HG03469 (cell line): ENCODE measurements at regions not wholly inside any gene's neighbourhood (a gene's known extent, or its start where the extent isn't known, plus 50 kb on each side); places are given as distances from the start of the nearest gene placed in this dataset.

Experiments used
- ATAC-seq: cut with Tn5 transposase; IDR thresholded peaks from one replicate; pipeline ENCODE4 v1.9.1; 2021; ENCODE audit warnings: mild to moderate bottlenecking, moderate library complexity, moderate number of reproducible peaks; ENCODE audit not compliant: unreplicated experiment

- ATAC-seq = no peak
These were observed 534.9 kb upstream of the ARRDC4 start for GRCh38 chr15:97425596-97425995.

GRCh38 chr15:97443101-97443500, 517.4 kb upstream of the ARRDC4 start:
- no peak for ATAC-seq

- no peak for ATAC-seq
These were observed 514.4 kb upstream of the ARRDC4 start for GRCh38 chr15:97446138-97446537.

- ATAC-seq = no peak
These were observed 503.8 kb upstream of the ARRDC4 start for GRCh38 chr15:97456521-97457202.

GRCh38 chr15:97457203-97457847, 503.2 kb upstream of the ARRDC4 start:
- ATAC-seq = no peak

- ATAC-seq = no peak
These were observed 500.7 kb upstream of the ARRDC4 start for GRCh38 chr15:97459771-97460170.

GRCh38 chr15:97461226-97461625, 499.3 kb upstream of the ARRDC4 start:
- no peak for ATAC-seq

GRCh38 chr15:97463696-97464095, 496.8 kb upstream of the ARRDC4 start:
- no peak for ATAC-seq

GRCh38 chr15:97470417-97470816, 490.1 kb upstream of the ARRDC4 start:
- no peak for ATAC-seq

GRCh38 chr15:97473627-97474026, 486.9 kb upstream of the ARRDC4 start:
- no peak for ATAC-seq

- ATAC-seq = no peak
These were observed 480.5 kb upstream of the ARRDC4 start for GRCh38 chr15:97479957-97480356.

- no peak for ATAC-seq
These were observed 478.0 kb upstream of the ARRDC4 start for GRCh38 chr15:97482521-97482920.

GRCh38 chr15:97483232-97483631, 477.3 kb upstream of the ARRDC4 start:
- no peak for ATAC-seq

- ATAC-seq = no peak
These were observed 470.1 kb upstream of the ARRDC4 start for GRCh38 chr15:97490429-97490828.

GRCh38 chr15:97501291-97501690, 459.2 kb upstream of the ARRDC4 start:
- ATAC-seq = no peak

GRCh38 chr15:97502038-97502437, 458.5 kb upstream of the ARRDC4 start:
- no peak for ATAC-seq

- ATAC-seq = no peak
These were observed 456.3 kb upstream of the ARRDC4 start for GRCh38 chr15:97504031-97504792.

GRCh38 chr15:97517737-97518136, 442.8 kb upstream of the ARRDC4 start:
- no peak for ATAC-seq

- ATAC-seq = no peak
These were observed 439.8 kb upstream of the ARRDC4 start for GRCh38 chr15:97520689-97521088.

GRCh38 chr15:97521381-97522285, 438.9 kb upstream of the ARRDC4 start:
- no peak for ATAC-seq

- ATAC-seq = no peak
These were observed 438.2 kb upstream of the ARRDC4 start for GRCh38 chr15:97522347-97522746.
